Astrocyte (in vitro differentiated cells and primary cell): ENCODE measurements at regions not wholly inside any gene's neighbourhood (a gene's known extent, or its start where the extent isn't known, plus 50 kb on each side); places are given as distances from the start of the nearest gene placed in this dataset.

Experiments
- CTCF ChIP-seq: IDR thresholded peaks from 2 replicates; pipeline ENCODE4 v1.5.1; 2011; ENCODE audit warnings: low read depth, mild to moderate bottlenecking, inconsistent platforms, low read length, moderate library complexity; ENCODE audit not compliant: insufficient read depth
- EZH2 ChIP-seq: IDR thresholded peaks from 2 replicates; pipeline ENCODE4 v1.6.1; 2012; ENCODE audit warnings: mild to moderate bottlenecking, low read length, inconsistent platforms; ENCODE audit not compliant: insufficient read depth

- TF ChIP-seq CTCF (no peak), EZH2 (no peak)
Measured at GRCh38 chr5:12480487-12480886, 576.2 kb upstream of the CTNND2 start.
